PFSK-1 (cell line): ENCODE measurements at regions not wholly inside any gene's neighbourhood (a gene's known extent, or its start where the extent isn't known, plus 50 kb on each side); places are given as distances from the start of the nearest gene placed in this dataset.

Experiments used
- POLR2AphosphoS5 ChIP-seq: IDR thresholded peaks from 2 replicates; pipeline ENCODE4 v1.6.1; 2012; ENCODE audit warnings: low read depth, mild to moderate bottlenecking, control low read depth, low read length, moderate library complexity
- REST ChIP-seq, 2 experiments: IDR thresholded peaks; 2 replicates each; pipeline versions ENCODE4 v1.6.1 to v1.8.0; 2011 to 2012; ENCODE audit warnings: low read depth in 2 of 2, low read length in 2 of 2, control low read depth in 1 of 2, inconsistent platforms in 1 of 2, mild to moderate bottlenecking in 1 of 2, moderate library complexity in 1 of 2; ENCODE audit not compliant: insufficient read depth in 1 of 2
- SIN3A ChIP-seq: IDR thresholded peaks from 2 replicates; pipeline ENCODE4 v1.6.1; 2012; ENCODE audit warnings: mild to moderate bottlenecking, low read length, moderate library complexity, borderline replicate concordance; ENCODE audit not compliant: insufficient read depth
- TAF1 ChIP-seq: IDR thresholded peaks from 2 replicates; pipeline ENCODE4 v1.6.1; 2012; ENCODE audit warnings: low read length, control low read depth, borderline replicate concordance; ENCODE audit not compliant: insufficient read depth

- TF ChIP-seq POLR2AphosphoS5, result no peak
- TF ChIP-seq TAF1, result no peak
- TF ChIP-seq SIN3A, result no peak
- no peak for TF ChIP-seq REST (IDR thresholded peaks at IDR 0.05; ENCODE audit: insufficient read depth in 1 of 2, low read depth in 2 of 2, low read length in 2 of 2)
Observed at GRCh38 chr9:79189511-79189924, 382.2 kb upstream of the TLE4 start.
